ENCODE measurements at regions not wholly inside any gene's neighbourhood (a gene's known extent, or its start where the extent isn't known, plus 50 kb on each side); places are given as distances from the start of the nearest gene placed in this dataset.

DNA sequence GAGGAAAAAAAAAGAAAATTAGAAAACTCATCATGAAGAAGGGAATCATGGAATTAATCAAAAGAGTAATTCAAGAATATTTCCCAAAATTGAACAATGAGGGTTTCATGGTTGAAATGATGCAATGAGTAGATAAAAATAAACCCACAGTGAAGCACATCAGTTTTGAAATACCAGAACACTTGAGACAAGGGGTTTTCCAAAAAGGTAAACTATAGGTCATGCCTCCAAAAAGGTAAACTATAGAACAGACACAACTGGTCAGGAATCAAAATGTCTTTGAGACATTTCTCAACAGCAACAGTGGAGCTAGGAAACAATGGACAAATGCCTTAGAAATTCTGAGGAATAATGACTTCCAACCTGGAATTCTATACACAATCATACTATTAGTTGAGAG, 60.2 kb upstream of the PCSK5 start:
- Histone ChIP-seq H3K36me3 (ENCODE audit: control insufficient read depth, insufficient read depth, low read length) (no peaks in the 10 kb centered on the region), H3K4me3 (ENCODE audit: low read depth, low read length) (no peak overlapping the region), H3K4me1 (no peaks in the 10 kb centered on the region), H3K27me3 (replicated peaks; ENCODE audit: control insufficient read depth, insufficient read depth, low read length) (no peaks in the 10 kb centered on the region), H3K9me3 (no peaks in the 10 kb centered on the region)
- Mint-ChIP-seq H3K27ac (ENCODE audit: unreplicated experiment) (no peak overlapping the region), H3K4me1 (ENCODE audit: low read depth, unreplicated experiment) (peaks cover 7% of the 10 kb centered on the region), H3K9me3 (ENCODE audit: unreplicated experiment) (no peaks in the 10 kb centered on the region), H3K36me3 (ENCODE audit: insufficient read depth, unreplicated experiment) (no peaks in the 10 kb centered on the region), H3K4me3 (ENCODE audit: unreplicated experiment) (no peak overlapping the region), H3K27me3 (ENCODE audit: insufficient read depth, unreplicated experiment) (no peaks in the 10 kb centered on the region)
- ChIA-PET CTCF (no interaction called here), POLR2A (no interaction called here)
- TF ChIP-seq, protein P1, sequence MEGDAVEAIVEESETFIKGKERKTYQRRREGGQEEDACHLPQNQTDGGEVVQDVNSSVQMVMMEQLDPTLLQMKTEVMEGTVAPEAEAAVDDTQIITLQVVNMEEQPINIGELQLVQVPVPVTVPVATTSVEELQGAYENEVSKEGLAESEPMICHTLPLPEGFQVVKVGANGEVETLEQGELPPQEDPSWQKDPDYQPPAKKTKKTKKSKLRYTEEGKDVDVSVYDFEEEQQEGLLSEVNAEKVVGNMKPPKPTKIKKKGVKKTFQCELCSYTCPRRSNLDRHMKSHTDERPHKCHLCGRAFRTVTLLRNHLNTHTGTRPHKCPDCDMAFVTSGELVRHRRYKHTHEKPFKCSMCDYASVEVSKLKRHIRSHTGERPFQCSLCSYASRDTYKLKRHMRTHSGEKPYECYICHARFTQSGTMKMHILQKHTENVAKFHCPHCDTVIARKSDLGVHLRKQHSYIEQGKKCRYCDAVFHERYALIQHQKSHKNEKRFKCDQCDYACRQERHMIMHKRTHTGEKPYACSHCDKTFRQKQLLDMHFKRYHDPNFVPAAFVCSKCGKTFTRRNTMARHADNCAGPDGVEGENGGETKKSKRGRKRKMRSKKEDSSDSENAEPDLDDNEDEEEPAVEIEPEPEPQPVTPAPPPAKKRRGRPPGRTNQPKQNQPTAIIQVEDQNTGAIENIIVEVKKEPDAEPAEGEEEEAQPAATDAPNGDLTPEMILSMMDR (IDR thresholded peaks at IDR 0.05; ENCODE audit: insufficient read depth in 1 of 2, low read depth in 1 of 2, low read length in 1 of 2, severe bottlenecking in 1 of 2, unreplicated experiment in 1 of 2): no peak
- no TSS peak for BruUV-seq (replicated peaks)
- no peak for DNase-seq
- intact Hi-C loops (cut with micrococcal nuclease; ENCODE audit: unreplicated experiment): no loop called here

DNA sequence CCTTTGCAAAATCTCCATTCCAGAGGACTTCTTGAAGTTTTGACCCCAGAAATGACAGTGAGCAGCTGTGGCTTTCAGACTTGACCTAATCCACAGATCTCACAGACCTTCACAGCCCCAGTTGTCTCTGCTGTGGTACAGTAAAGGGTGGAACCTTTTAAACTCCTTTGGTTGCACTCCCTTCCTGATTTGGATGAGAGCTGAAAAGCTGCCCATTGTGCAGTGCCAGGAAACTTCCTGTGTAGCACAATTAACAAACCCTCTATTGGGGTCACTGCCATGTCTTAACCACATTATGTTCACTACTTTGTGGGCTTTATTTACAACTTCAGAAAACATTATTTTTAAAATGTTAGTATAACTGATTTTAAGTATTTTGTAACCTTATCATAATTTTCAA, 56.7 kb upstream of the PCSK5 start:
- H3K4me3 ChIP-seq (ENCODE audit: low read depth, low read length): no peak overlapping the region
- H3K36me3 ChIP-seq (ENCODE audit: control insufficient read depth, insufficient read depth, low read length): no peaks in the 10 kb centered on the region
- peaks cover 7% of the 10 kb centered on the region for H3K4me1 Mint-ChIP-seq (ENCODE audit: low read depth, unreplicated experiment)
- H3K36me3 Mint-ChIP-seq (ENCODE audit: insufficient read depth, unreplicated experiment): no peaks in the 10 kb centered on the region
- H3K27ac Mint-ChIP-seq (ENCODE audit: unreplicated experiment): no peak overlapping the region
- no peaks in the 10 kb centered on the region for H3K27me3 ChIP-seq (replicated peaks; ENCODE audit: control insufficient read depth, insufficient read depth, low read length)
- H3K9me3 Mint-ChIP-seq (ENCODE audit: unreplicated experiment): no peaks in the 10 kb centered on the region
- ChIA-PET CTCF (no interaction called here), POLR2A (no interaction called here)
- no peak for DNase-seq
- no peaks in the 10 kb centered on the region for H3K4me1 ChIP-seq
- intact Hi-C loops (cut with micrococcal nuclease; ENCODE audit: unreplicated experiment): no loop called here
- TF ChIP-seq, protein P1 (IDR thresholded peaks at IDR 0.05; ENCODE audit: insufficient read depth in 1 of 2, low read depth in 1 of 2, low read length in 1 of 2, severe bottlenecking in 1 of 2, unreplicated experiment in 1 of 2): no peak
- no peaks in the 10 kb centered on the region for H3K27me3 Mint-ChIP-seq (ENCODE audit: insufficient read depth, unreplicated experiment)
- H3K9me3 ChIP-seq: no peaks in the 10 kb centered on the region
- BruUV-seq (replicated peaks): no TSS peak
- no peak overlapping the region for H3K4me3 Mint-ChIP-seq (ENCODE audit: unreplicated experiment)

DNA sequence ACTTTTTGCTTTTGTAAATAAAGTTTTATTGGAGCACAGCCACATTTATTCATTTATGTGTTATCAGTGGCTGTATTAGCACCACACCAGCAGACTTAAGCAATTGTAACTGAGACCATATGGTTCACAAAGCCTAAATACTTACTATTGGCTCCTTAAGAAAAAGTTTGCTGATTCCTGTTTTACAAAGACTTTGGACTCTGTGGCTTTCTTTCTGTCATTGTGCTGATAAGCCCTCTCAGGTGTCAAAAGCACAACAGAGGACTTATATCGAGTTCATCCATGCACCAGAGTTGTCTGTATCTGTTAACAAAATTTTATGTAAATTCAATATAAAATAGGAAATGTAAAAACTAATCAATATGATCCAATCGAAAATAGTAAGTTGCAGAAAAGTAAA, 55.6 kb upstream of the PCSK5 start:
- Mint-ChIP-seq H3K27me3 (ENCODE audit: insufficient read depth, unreplicated experiment) (no peaks in the 10 kb centered on the region), H3K36me3 (ENCODE audit: insufficient read depth, unreplicated experiment) (no peaks in the 10 kb centered on the region), H3K4me1 (ENCODE audit: low read depth, unreplicated experiment) (peaks cover 7% of the 10 kb centered on the region), H3K4me3 (ENCODE audit: unreplicated experiment) (no peak overlapping the region), H3K9me3 (ENCODE audit: unreplicated experiment) (no peaks in the 10 kb centered on the region), H3K27ac (ENCODE audit: unreplicated experiment) (no peak overlapping the region)
- H3K36me3 ChIP-seq (ENCODE audit: control insufficient read depth, insufficient read depth, low read length): no peaks in the 10 kb centered on the region
- CTCF ChIA-PET: no interaction called here
- no TSS peak for BruUV-seq (replicated peaks)
- H3K9me3 ChIP-seq: no peaks in the 10 kb centered on the region
- intact Hi-C loops (cut with micrococcal nuclease; ENCODE audit: unreplicated experiment): no loop called here
- no peak for DNase-seq
- no peaks in the 10 kb centered on the region for H3K27me3 ChIP-seq (replicated peaks; ENCODE audit: control insufficient read depth, insufficient read depth, low read length)
- H3K4me1 ChIP-seq: no peaks in the 10 kb centered on the region
- TF ChIP-seq, protein P1 (IDR thresholded peaks at IDR 0.05; ENCODE audit: insufficient read depth in 1 of 2, low read depth in 1 of 2, low read length in 1 of 2, severe bottlenecking in 1 of 2, unreplicated experiment in 1 of 2): no peak
- POLR2A ChIA-PET: no interaction called here
- no peak overlapping the region for H3K4me3 ChIP-seq (ENCODE audit: low read depth, low read length)
